Fibroblast of pulmonary artery (primary cell): ENCODE measurements at regions not wholly inside any gene's neighbourhood (a gene's known extent, or its start where the extent isn't known, plus 50 kb on each side); places are given as distances from the start of the nearest gene placed in this dataset.
A peak's percentile ranks its signal among the peaks of the same experiment; 100 is the strongest.

Source experiments
- DNase-seq: peaks from one replicate; pipeline ENCODE4 v3.0.0-alpha.2; 2010; ENCODE audit warnings: low read depth
- H3K4me3 ChIP-seq: replicated peaks from 2 replicates; pipeline ENCODE4 v1.5.1; 2011; ENCODE audit warnings: low read depth, mild to moderate bottlenecking, control low read depth, low read length, moderate library complexity
- CTCF ChIP-seq: IDR thresholded peaks from 2 replicates; pipeline ENCODE4 v1.5.1; 2011; ENCODE audit warnings: mild to moderate bottlenecking, control low read depth, low read length, inconsistent platforms; ENCODE audit errors: missing control alignments

- H3K4me3 ChIP-seq, result no peak overlapping the region
- TF ChIP-seq CTCF, result no peak
- no peak for DNase-seq
These were observed 150.3 kb downstream of the PIK3R1 start for GRCh38 chr5:68365889-68366288.

GRCh38 chr5:68367287-68367686 is 151.7 kb downstream of the PIK3R1 start:
- H3K4me3 ChIP-seq, result no peak overlapping the region
- no peak for TF ChIP-seq CTCF
- DNase-seq, result no peak

DNA sequence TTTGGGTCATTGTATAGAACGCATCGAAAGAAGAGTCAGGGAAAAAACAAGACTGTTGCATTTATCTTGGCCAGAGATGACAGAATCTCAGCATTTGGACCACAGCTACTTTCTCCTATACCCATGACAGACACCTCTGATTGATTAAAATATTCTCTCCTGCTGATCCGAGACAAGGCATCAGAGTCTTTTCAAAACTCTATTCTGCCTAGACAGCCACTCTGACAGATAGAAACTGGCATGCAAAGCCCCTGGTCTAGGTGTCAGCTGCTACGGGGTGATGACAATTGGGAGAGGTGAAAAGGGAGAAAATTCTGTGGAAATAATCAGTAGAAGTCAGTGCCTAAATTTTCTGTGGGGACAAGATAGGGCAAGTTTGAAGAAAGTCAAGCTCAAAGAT is 152.2 kb downstream of the PIK3R1 start:
- no peak overlapping the region for H3K4me3 ChIP-seq
- DNase-seq, result no peak
- TF ChIP-seq CTCF, result no peak

- H3K4me3 ChIP-seq, result no peak overlapping the region
- TF ChIP-seq CTCF, result no peak
- no peak for DNase-seq
These were observed 152.9 kb downstream of the PIK3R1 start for GRCh38 chr5:68368311-68369022.

DNA sequence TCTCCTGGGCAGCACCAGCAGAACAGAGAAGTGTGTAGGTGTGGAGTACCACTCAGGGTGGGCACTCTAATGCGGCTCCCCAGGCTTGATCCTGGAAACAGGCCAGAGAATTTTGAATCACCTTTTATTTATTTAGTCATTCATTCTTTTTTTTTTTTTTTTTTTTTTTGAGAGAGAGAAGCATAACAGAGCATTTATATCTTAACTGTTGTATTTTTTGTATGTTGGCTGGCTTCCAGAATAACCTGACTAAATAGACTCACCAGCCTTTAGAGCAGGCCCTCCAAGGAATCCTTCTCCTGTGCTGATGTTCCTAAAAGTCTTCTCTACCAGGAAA is 153.4 kb downstream of the PIK3R1 start:
- DNase-seq, result peak; percentile 23
- no peak for TF ChIP-seq CTCF
- H3K4me3 ChIP-seq, result no peak overlapping the region

DNA sequence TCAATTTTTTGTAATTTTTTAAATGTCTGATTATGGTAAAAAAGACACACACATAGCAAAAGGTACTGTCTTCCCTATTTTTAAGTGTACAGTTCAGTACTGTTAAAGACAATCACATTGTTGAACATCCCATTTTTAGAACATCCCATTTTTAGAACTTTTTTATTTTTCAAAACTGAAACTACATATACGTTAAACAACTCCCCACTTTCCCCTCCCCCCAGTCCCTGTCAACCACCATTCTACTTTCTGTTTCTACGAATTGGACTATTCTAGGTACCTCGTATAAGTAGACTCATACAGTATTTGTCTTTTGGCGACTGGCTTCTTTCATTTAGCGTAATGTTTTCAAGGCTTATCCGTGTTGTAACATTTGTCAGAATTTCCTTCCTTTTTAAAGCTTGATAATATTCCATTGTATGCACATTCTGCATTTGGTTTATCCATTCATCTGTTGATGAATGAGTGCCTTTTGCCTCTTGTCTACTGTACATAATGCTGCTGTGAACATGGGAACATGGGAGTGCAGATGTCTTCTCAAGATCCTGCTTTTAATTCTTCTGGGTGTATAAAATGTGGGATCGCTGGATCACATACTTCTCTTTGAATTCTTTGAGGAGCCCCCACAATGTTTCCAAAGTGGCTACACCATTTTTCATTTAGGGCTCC is 154.0 kb downstream of the PIK3R1 start:
- no peak overlapping the region for H3K4me3 ChIP-seq
- no peak for DNase-seq
- TF ChIP-seq CTCF, result no peak

GRCh38 chr5:68370196-68370595 is 154.6 kb downstream of the PIK3R1 start:
- H3K4me3 ChIP-seq, result no peak overlapping the region
- no peak for TF ChIP-seq CTCF
- no peak for DNase-seq
